Ishikawa (cell line): ENCODE measurements at regions not wholly inside any gene's neighbourhood (a gene's known extent, or its start where the extent isn't known, plus 50 kb on each side); places are given as distances from the start of the nearest gene placed in this dataset.

Experiments used
- CEBPB ChIP-seq: IDR thresholded peaks from 2 replicates; pipeline ENCODE4 v1.6.1; 2012
- CREB1 ChIP-seq: IDR thresholded peaks from 2 replicates; pipeline ENCODE4 v1.6.1; 2012; ENCODE audit warnings: low read depth
- EGR1 ChIP-seq: IDR thresholded peaks from 2 replicates; pipeline ENCODE4 v1.6.1; 2012
- EP300 ChIP-seq: IDR thresholded peaks from 2 replicates; pipeline ENCODE4 v1.6.1; 2012; ENCODE audit warnings: borderline replicate concordance
- FOXM1 ChIP-seq: IDR thresholded peaks from 2 replicates; pipeline ENCODE4 v1.6.1; 2012; ENCODE audit warnings: low read depth, borderline replicate concordance
- MAX ChIP-seq: IDR thresholded peaks from 2 replicates; pipeline ENCODE4 v1.6.1; 2012
- NFIC ChIP-seq: IDR thresholded peaks from 2 replicates; pipeline ENCODE4 v1.6.1; 2012
- RAD21 ChIP-seq: IDR thresholded peaks from 2 replicates; pipeline ENCODE4 v1.6.1; 2012; ENCODE audit warnings: low read depth
- REST ChIP-seq: IDR thresholded peaks from 2 replicates; pipeline ENCODE4 v1.6.1; 2012; ENCODE audit warnings: low read depth, mild to moderate bottlenecking
- TAF1 ChIP-seq: IDR thresholded peaks from 2 replicates; pipeline ENCODE4 v1.6.1; 2012; ENCODE audit warnings: low read depth, mild to moderate bottlenecking
- TCF12 ChIP-seq: IDR thresholded peaks from 2 replicates; pipeline ENCODE4 v1.6.1; 2012; ENCODE audit warnings: low read depth
- TEAD4 ChIP-seq: IDR thresholded peaks from 2 replicates; pipeline ENCODE4 v1.6.1; 2012
- USF1 ChIP-seq: IDR thresholded peaks from 2 replicates; pipeline ENCODE4 v1.6.1; 2012
- YY1 ChIP-seq: IDR thresholded peaks from 2 replicates; pipeline ENCODE4 v1.6.1; 2012; ENCODE audit warnings: low read depth
- ZBTB7A ChIP-seq: IDR thresholded peaks from 2 replicates; pipeline ENCODE4 v1.6.1; 2012; ENCODE audit warnings: low read depth

GRCh38 chr5:159788835-159789331, 127.4 kb upstream of the ADRA1B start:
- TF ChIP-seq TCF12 (no peak), TAF1 (no peak), FOXM1 (no peak), ZBTB7A (no peak)

- TF ChIP-seq EP300, result no peak
- TF ChIP-seq ZBTB7A, result no peak
- TF ChIP-seq CEBPB, result no peak
- no peak for TF ChIP-seq NFIC
- no peak for TF ChIP-seq TEAD4
- TF ChIP-seq REST, result no peak
- TF ChIP-seq MAX, result no peak
Observed at GRCh38 chr5:159792180-159792579, 124.1 kb upstream of the ADRA1B start.

- TF ChIP-seq EP300 (no peak), TCF12 (no peak), YY1 (no peak), CREB1 (no peak), USF1 (no peak), MAX (no peak), TEAD4 (no peak), RAD21 (no peak), EGR1 (no peak), ZBTB7A (no peak), NFIC (no peak), CEBPB (no peak), REST (no peak), FOXM1 (no peak), TAF1 (no peak)
Observed at GRCh38 chr5:159797261-159797970, 118.9 kb upstream of the ADRA1B start.

- TF ChIP-seq CEBPB, result no peak
- TF ChIP-seq USF1, result no peak
- TF ChIP-seq EGR1, result no peak
- TF ChIP-seq TAF1, result no peak
- TF ChIP-seq ZBTB7A, result no peak
- TF ChIP-seq NFIC, result no peak
- TF ChIP-seq REST, result no peak
- no peak for TF ChIP-seq YY1
- TF ChIP-seq TEAD4, result no peak
- no peak for TF ChIP-seq MAX
- no peak for TF ChIP-seq TCF12
- TF ChIP-seq CREB1, result no peak
- no peak for TF ChIP-seq RAD21
- TF ChIP-seq FOXM1, result no peak
- TF ChIP-seq EP300, result no peak
Observed at GRCh38 chr5:159799701-159800100, 116.6 kb upstream of the ADRA1B start.
